ENCODE measurements at regions not wholly inside any gene's neighbourhood (a gene's known extent, or its start where the extent isn't known, plus 50 kb on each side); places are given as distances from the start of the nearest gene placed in this dataset.

- 94 to 100% methylated on average over 1 to 2 of the region's 2 CpGs for WGBS, 2 experiments (ENCODE audit: insufficient coverage in 1 of 2, insufficient read length in 1 of 2)
- H3K36me3 Mint-ChIP-seq (ENCODE audit: low read depth), result no peaks in the 10 kb centered on the region
- no peaks in the 10 kb centered on the region for H3K9me3 Mint-ChIP-seq
- TF ChIP-seq CTCF (conservative IDR thresholded peaks at IDR 0.05), result no peak
- Histone ChIP-seq H3K27ac (ENCODE audit: low read depth, low read length) (no peak overlapping the region), H3K9me3 (ENCODE audit: control insufficient read depth, low read length) (no peaks in the 10 kb centered on the region), H3K9ac (ENCODE audit: extremely low read depth, low read length, poor library complexity, severe bottlenecking) (no peak overlapping the region), H3K27me3 (ENCODE audit: control insufficient read depth, insufficient read depth, low read length, poor library complexity, severe bottlenecking) (no peaks in the 10 kb centered on the region), H3K4me1 (ENCODE audit: control insufficient read depth, insufficient read depth, low read length) (no peaks in the 10 kb centered on the region), H3K4me3 (ENCODE audit: low read length) (no peak overlapping the region), H3K36me3 (ENCODE audit: control insufficient read depth, insufficient read depth, low read length) (no peaks in the 10 kb centered on the region)
- H3K4me1 Mint-ChIP-seq, result no peaks in the 10 kb centered on the region
- no peaks in the 10 kb centered on the region for H3K27me3 Mint-ChIP-seq (ENCODE audit: insufficient read depth)
- H3K4me3 Mint-ChIP-seq, result no peak overlapping the region
- H3K27ac Mint-ChIP-seq, result no peak overlapping the region
- no peak for DNase-seq
Measured at GRCh38 chr1:203931953-203932352, 70.6 kb downstream of the SNRPE start.

GRCh38 chr1:203932556-203932955 is 71.2 kb downstream of the SNRPE start:
- no peaks in the 10 kb centered on the region for H3K4me1 Mint-ChIP-seq
- WGBS, 2 experiments (ENCODE audit: insufficient coverage in 1 of 2, insufficient read length in 1 of 2), result 92% methylated on average over 3 of the region's 3 CpGs
- no peak overlapping the region for H3K27ac Mint-ChIP-seq

GRCh38 chr1:203934027-203934426 is 72.6 kb downstream of the SNRPE start:
- no peak overlapping the region for H3K27ac ChIP-seq (ENCODE audit: low read depth, low read length)
- Mint-ChIP-seq H3K27ac (no peak overlapping the region), H3K4me3 (no peak overlapping the region), H3K4me1 (no peaks in the 10 kb centered on the region), H3K36me3 (ENCODE audit: low read depth) (no peaks in the 10 kb centered on the region), H3K9me3 (no peaks in the 10 kb centered on the region), H3K27me3 (ENCODE audit: insufficient read depth) (peaks cover 4% of the 10 kb centered on the region)
- H3K36me3 ChIP-seq (ENCODE audit: control insufficient read depth, insufficient read depth, low read length), result no peaks in the 10 kb centered on the region
- H3K4me1 ChIP-seq (ENCODE audit: control insufficient read depth, insufficient read depth, low read length), result no peaks in the 10 kb centered on the region
- 83 to 85% methylated on average over 1 to 3 of the region's 3 CpGs for WGBS, 2 experiments (ENCODE audit: insufficient coverage in 1 of 2, insufficient read length in 1 of 2)
- peak; percentile 46 for DNase-seq
- no peak for TF ChIP-seq CTCF (conservative IDR thresholded peaks at IDR 0.05)
- H3K9me3 ChIP-seq (ENCODE audit: control insufficient read depth, low read length), result no peaks in the 10 kb centered on the region
- no peak overlapping the region for H3K9ac ChIP-seq (ENCODE audit: extremely low read depth, low read length, poor library complexity, severe bottlenecking)
- no peak overlapping the region for H3K4me3 ChIP-seq (ENCODE audit: low read length)
- no peaks in the 10 kb centered on the region for H3K27me3 ChIP-seq (ENCODE audit: control insufficient read depth, insufficient read depth, low read length, poor library complexity, severe bottlenecking)

More at GRCh38 chr1:203932556-203932955, 71.2 kb downstream of the SNRPE start:
- Histone ChIP-seq H3K27ac (ENCODE audit: low read depth, low read length) (no peak overlapping the region), H3K4me3 (ENCODE audit: low read length) (no peak overlapping the region), H3K9me3 (ENCODE audit: control insufficient read depth, low read length) (no peaks in the 10 kb centered on the region), H3K4me1 (ENCODE audit: control insufficient read depth, insufficient read depth, low read length) (no peaks in the 10 kb centered on the region), H3K9ac (ENCODE audit: extremely low read depth, low read length, poor library complexity, severe bottlenecking) (no peak overlapping the region), H3K36me3 (ENCODE audit: control insufficient read depth, insufficient read depth, low read length) (no peaks in the 10 kb centered on the region), H3K27me3 (ENCODE audit: control insufficient read depth, insufficient read depth, low read length, poor library complexity, severe bottlenecking) (no peaks in the 10 kb centered on the region)
- DNase-seq, result no peak
- no peak overlapping the region for H3K4me3 Mint-ChIP-seq
- H3K27me3 Mint-ChIP-seq (ENCODE audit: insufficient read depth), result no peaks in the 10 kb centered on the region
- TF ChIP-seq CTCF (conservative IDR thresholded peaks at IDR 0.05), result no peak
- H3K36me3 Mint-ChIP-seq (ENCODE audit: low read depth), result no peaks in the 10 kb centered on the region
- H3K9me3 Mint-ChIP-seq, result no peaks in the 10 kb centered on the region
